Memory B cell (primary cell): ENCODE measurements at regions not wholly inside any gene's neighbourhood (a gene's known extent, or its start where the extent isn't known, plus 50 kb on each side); places are given as distances from the start of the nearest gene placed in this dataset.

Source experiments
- ATAC-seq: fragments of 150-1000 bp; cut with Tn5 transposase; 2 replicates; pipeline ENCODE4 v1.10.0; 2021; ENCODE audit warnings: low read depth, mild to moderate bottlenecking, moderate library complexity
- DNase-seq, 2 donors: peaks; one replicate each; pipeline ENCODE4 v3.0.0; 2022; ENCODE audit warnings: low spot score in 2 of 2
- H3K27ac Mint-ChIP-seq: one replicate; pipeline ENCODE4 v1.8.0; 2022; ENCODE audit warnings: mild to moderate bottlenecking, moderate library complexity, mixed read lengths
- H3K27me3 Mint-ChIP-seq: one replicate; pipeline ENCODE4 v1.8.0; 2022; ENCODE audit warnings: mixed read lengths
- H3K36me3 Mint-ChIP-seq: one replicate; pipeline ENCODE4 v1.8.0; 2022; ENCODE audit warnings: mild to moderate bottlenecking, mixed read lengths
- H3K4me1 Mint-ChIP-seq: one replicate; pipeline ENCODE4 v1.8.0; 2022; ENCODE audit warnings: mixed read lengths
- H3K4me3 Mint-ChIP-seq: one replicate; pipeline ENCODE4 v1.8.0; 2022; ENCODE audit warnings: mild to moderate bottlenecking, moderate library complexity, mixed read lengths
- H3K9me3 Mint-ChIP-seq: one replicate; pipeline ENCODE4 v1.8.0; 2022; ENCODE audit warnings: mixed read lengths

DNA sequence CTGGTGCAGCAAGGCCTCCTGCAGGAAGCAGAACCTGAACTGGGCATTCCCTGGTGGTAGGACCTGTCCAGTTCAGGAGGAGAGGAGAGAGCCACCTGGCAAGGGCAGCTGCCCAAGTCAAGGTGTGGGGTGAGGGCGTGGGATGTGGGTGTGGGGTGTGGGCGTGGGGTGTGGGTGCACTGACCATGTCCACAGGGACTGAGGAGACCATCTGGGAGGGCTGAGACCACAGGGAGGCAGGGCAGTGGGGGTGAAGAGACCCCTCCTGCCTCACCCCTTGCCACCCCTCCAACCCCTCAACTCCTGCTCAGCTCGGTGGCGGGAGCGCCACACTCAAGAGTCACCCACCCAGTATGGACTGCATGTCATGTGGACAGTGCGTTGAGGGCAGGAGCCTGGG is 117.9 kb downstream of the CPZ start:
- Mint-ChIP-seq H3K4me1 (no peaks in the 10 kb centered on the region), H3K4me3 (no peak overlapping the region), H3K27ac (no peak overlapping the region), H3K9me3 (peaks cover 18% of the 10 kb centered on the region), H3K27me3 (no peaks in the 10 kb centered on the region), H3K36me3 (peaks cover 2% of the 10 kb centered on the region)
- no peak for DNase-seq
- ATAC-seq: no peak

- no peak for ATAC-seq
- Mint-ChIP-seq H3K4me1 (no peaks in the 10 kb centered on the region), H3K9me3 (peaks cover 13% of the 10 kb centered on the region), H3K27ac (no peak overlapping the region), H3K36me3 (peaks cover 2% of the 10 kb centered on the region), H3K27me3 (no peaks in the 10 kb centered on the region), H3K4me3 (no peak overlapping the region)
- no peak for DNase-seq
Measured at GRCh38 chr4:8709729-8710360, 117.3 kb downstream of the CPZ start.

GRCh38 chr4:8709050-8709728 is 116.6 kb downstream of the CPZ start:
- DNase-seq (no peak), ATAC-seq (no peak)
- Mint-ChIP-seq H3K27me3 (no peaks in the 10 kb centered on the region), H3K9me3 (peaks cover 11% of the 10 kb centered on the region), H3K36me3 (peaks cover 2% of the 10 kb centered on the region), H3K4me3 (no peak overlapping the region), H3K27ac (no peak overlapping the region), H3K4me1 (no peaks in the 10 kb centered on the region)

GRCh38 chr4:8708401-8709021 is 115.9 kb downstream of the CPZ start:
- H3K4me3 Mint-ChIP-seq: no peak overlapping the region
- no peak overlapping the region for H3K27ac Mint-ChIP-seq
- H3K36me3 Mint-ChIP-seq: peaks cover 2% of the 10 kb centered on the region
- ATAC-seq: no peak
- peaks cover 9% of the 10 kb centered on the region for H3K9me3 Mint-ChIP-seq
- no peak for DNase-seq
- H3K27me3 Mint-ChIP-seq: no peaks in the 10 kb centered on the region
- no peaks in the 10 kb centered on the region for H3K4me1 Mint-ChIP-seq

DNA sequence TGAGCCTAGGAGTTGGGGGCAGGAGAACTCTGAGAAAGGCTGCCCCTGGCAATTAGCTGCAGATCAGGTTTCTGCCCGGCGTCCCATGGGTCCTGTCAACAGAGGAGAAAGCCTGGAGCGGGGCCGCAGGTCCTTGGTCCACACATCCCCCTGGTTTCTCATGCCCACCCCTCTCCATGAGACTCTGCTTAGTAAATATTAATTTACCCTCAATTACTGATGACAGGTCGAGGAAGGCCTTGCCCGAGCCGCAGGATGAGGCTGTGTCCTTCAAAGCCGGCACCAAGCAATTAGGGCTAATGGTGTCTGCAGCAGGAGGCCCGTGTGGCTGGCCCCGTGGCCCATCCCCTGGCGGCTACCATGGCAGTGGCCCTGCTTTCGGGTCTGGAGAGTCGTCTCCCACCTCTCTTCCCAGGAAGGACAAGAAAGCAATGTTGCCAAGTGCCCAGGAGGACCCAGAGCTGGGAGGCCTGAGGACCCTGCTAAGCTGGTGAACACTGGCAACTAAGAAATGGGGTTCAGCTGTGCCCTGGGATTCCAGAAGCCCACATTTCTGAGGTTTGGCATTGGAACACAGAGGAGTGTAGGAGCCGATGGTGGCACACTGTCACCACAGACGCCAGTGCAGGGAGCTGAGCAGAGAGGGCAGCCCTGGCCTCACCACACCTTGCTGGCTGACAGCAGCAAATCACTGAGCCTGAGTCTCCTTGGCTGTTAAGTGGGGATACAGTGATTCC is 114.6 kb downstream of the CPZ start:
- Mint-ChIP-seq H3K36me3 (no peaks in the 10 kb centered on the region), H3K4me1 (no peaks in the 10 kb centered on the region), H3K27ac (no peak overlapping the region), H3K27me3 (peaks cover 5% of the 10 kb centered on the region), H3K9me3 (no peaks in the 10 kb centered on the region), H3K4me3 (no peak overlapping the region)
- DNase-seq: no peak
- ATAC-seq: no peak

DNA sequence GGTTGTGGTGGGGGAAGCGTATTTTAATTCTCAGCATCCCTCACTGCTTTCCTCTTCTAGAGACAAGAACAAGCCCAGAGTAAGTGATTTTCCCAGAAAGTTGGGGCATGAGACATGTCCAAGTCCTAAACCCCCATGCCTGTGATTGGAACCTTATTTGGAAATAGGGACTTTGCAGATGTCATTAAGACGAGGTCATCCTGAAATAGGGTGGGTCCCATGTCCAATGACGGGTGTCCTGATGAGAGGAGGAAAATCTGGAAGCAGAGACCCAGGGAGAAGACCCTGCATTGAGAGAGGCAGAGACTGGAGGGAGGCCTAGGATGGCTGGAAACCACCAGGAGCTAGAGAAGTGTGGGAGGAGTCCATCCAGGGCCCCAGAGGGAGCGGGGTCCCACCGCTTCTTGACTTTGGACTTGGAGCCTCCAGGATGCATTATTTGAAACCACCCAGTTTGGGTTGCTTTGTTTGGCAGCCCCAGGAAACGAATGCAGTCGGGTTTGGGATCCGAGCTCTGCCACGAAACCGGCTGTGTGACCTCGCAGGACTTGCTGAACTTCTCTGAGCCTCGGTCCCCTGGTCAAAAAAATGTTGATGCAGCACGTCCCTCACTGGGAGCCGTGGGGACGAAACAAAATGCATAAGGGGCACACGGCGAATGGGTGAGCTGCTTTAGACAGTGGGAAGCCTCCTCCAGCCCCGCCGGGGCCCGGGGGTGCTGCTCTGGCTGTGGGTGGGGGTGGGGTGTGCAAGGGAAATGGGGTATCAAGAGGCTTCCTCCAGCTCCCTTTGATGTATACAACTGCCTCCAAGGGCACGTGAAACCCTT is 113.9 kb downstream of the CPZ start:
- H3K4me3 Mint-ChIP-seq: no peak overlapping the region
- no peaks in the 10 kb centered on the region for H3K4me1 Mint-ChIP-seq
- no peak overlapping the region for H3K27ac Mint-ChIP-seq
- peaks cover 5% of the 10 kb centered on the region for H3K27me3 Mint-ChIP-seq
- DNase-seq (no peak), ATAC-seq (no peak)
- no peaks in the 10 kb centered on the region for H3K9me3 Mint-ChIP-seq
- H3K36me3 Mint-ChIP-seq: no peaks in the 10 kb centered on the region

GRCh38 chr4:8705161-8706145 is 112.9 kb downstream of the CPZ start:
- peaks cover 5% of the 10 kb centered on the region for H3K27me3 Mint-ChIP-seq
- H3K4me1 Mint-ChIP-seq: no peaks in the 10 kb centered on the region
- H3K4me3 Mint-ChIP-seq: no peak overlapping the region
- H3K27ac Mint-ChIP-seq: no peak overlapping the region
- H3K9me3 Mint-ChIP-seq: no peaks in the 10 kb centered on the region
- no peak for ATAC-seq
- DNase-seq: no peak
- H3K36me3 Mint-ChIP-seq: no peaks in the 10 kb centered on the region

DNA sequence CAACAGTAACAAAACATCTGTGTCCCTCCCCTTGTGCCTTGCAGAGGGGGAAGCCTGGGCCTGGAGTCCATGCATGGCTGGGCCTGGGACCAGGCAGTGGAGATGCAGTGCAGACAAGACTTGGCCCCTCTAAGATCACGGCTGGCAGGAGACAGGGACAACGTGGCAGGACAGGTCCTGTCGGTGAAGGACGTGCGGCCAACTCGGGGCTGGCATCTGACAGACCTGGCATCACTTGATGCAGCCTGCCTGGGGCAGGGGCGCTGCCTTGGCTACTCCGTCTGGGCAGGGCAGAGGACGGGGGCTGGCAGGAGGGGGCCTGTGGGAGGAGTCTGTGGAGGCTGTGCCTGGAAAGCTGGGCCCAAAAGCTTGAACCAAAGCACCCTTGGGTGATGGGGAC is 112.1 kb downstream of the CPZ start:
- H3K27me3 Mint-ChIP-seq: peaks cover 5% of the 10 kb centered on the region
- no peaks in the 10 kb centered on the region for H3K9me3 Mint-ChIP-seq
- no peak overlapping the region for H3K4me3 Mint-ChIP-seq
- no peaks in the 10 kb centered on the region for H3K36me3 Mint-ChIP-seq
- ATAC-seq (no peak), DNase-seq (no peak)
- H3K27ac Mint-ChIP-seq: no peak overlapping the region
- no peaks in the 10 kb centered on the region for H3K4me1 Mint-ChIP-seq

GRCh38 chr4:8703857-8704495 is 111.4 kb downstream of the CPZ start:
- no peaks in the 10 kb centered on the region for H3K9me3 Mint-ChIP-seq
- DNase-seq: no peak

GRCh38 chr4:8703401-8703696 is 110.8 kb downstream of the CPZ start:
- ATAC-seq (no peak), DNase-seq (no peak)
- Mint-ChIP-seq H3K27ac (no peak overlapping the region), H3K27me3 (peaks cover 7% of the 10 kb centered on the region), H3K4me1 (no peaks in the 10 kb centered on the region), H3K36me3 (no peaks in the 10 kb centered on the region), H3K9me3 (no peaks in the 10 kb centered on the region), H3K4me3 (no peak overlapping the region)

More at GRCh38 chr4:8703857-8704495, 111.4 kb downstream of the CPZ start:
- no peak for ATAC-seq
- Mint-ChIP-seq H3K4me3 (no peak overlapping the region), H3K27ac (no peak overlapping the region), H3K27me3 (peaks cover 7% of the 10 kb centered on the region), H3K4me1 (no peaks in the 10 kb centered on the region), H3K36me3 (no peaks in the 10 kb centered on the region)

DNA sequence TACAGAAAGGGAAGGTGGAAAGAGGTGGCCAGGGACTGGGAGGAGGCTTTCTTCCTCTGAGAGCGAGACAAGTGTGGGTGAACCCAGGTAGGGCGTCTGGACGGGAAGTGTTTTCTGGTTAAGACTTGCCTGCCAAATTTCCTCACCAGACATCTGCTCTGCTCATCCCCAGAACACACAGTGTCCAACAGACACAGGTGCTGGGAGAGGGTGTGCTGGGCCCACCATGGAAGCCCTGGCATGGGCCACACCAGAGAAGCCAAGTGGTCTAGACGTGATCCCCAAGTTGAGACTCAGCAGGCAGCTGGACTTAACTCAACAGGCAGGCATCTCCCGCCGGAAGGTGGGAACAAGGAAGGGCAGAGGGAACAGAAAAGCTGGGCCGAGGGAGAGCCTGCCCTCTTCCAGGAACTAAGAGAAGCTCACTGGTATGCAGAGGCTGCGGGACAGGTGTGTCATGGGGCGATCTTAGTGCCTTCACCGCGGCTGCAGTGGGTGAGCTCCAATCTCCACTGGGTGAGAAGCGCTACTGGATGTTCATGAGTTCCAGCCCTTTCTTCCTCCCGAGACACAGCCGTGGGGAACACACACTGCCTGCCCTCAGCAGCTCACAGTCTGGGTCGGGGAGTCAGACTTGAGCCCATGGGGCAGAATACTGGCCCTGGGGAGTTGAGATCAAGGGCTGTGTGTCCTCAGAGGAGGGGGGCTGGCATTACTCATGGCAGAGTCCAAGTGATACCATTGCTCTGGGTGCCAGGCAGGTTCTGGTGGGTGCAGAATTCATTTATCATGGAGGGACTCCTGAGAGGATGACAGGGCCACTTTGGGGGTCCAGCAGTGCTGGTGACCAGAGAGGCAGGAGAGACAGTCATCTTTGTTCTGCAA is 110.2 kb downstream of the CPZ start:
- ATAC-seq (no peak), DNase-seq (no peak)
- H3K4me3 Mint-ChIP-seq: no peak overlapping the region
- peaks cover 7% of the 10 kb centered on the region for H3K27me3 Mint-ChIP-seq
- no peaks in the 10 kb centered on the region for H3K36me3 Mint-ChIP-seq
- H3K27ac Mint-ChIP-seq: no peak overlapping the region
- no peaks in the 10 kb centered on the region for H3K9me3 Mint-ChIP-seq
- H3K4me1 Mint-ChIP-seq: no peaks in the 10 kb centered on the region

- Mint-ChIP-seq H3K4me3 (no peak overlapping the region), H3K36me3 (peaks cover 1% of the 10 kb centered on the region), H3K27me3 (peaks cover 11% of the 10 kb centered on the region), H3K4me1 (no peaks in the 10 kb centered on the region), H3K27ac (no peak overlapping the region), H3K9me3 (peaks cover 5% of the 10 kb centered on the region)
- ATAC-seq (no peak), DNase-seq (no peak)
Measured at GRCh38 chr4:8702020-8702495, 109.5 kb downstream of the CPZ start.
